Osteoblast (primary cell): ENCODE measurements at regions not wholly inside any gene's neighbourhood (a gene's known extent, or its start where the extent isn't known, plus 50 kb on each side); places are given as distances from the start of the nearest gene placed in this dataset.

ENCODE experiments used
- DNase-seq: peaks from one replicate; pipeline ENCODE4 v3.0.0; 2011; ENCODE audit warnings: low spot score, mixed read lengths; ENCODE audit not compliant: insufficient read length; ENCODE audit errors: missing footprints
- H2AFZ ChIP-seq: 2 replicates; pipeline ENCODE4 v1.6.0; 2011; ENCODE audit warnings: mild to moderate bottlenecking, low read length
- H3K27ac ChIP-seq: 2 replicates; pipeline ENCODE4 v1.5.1; 2011; ENCODE audit warnings: mild to moderate bottlenecking, low read depth, low read length, moderate library complexity
- H3K27me3 ChIP-seq: 2 replicates; pipeline ENCODE4 v1.6.0; 2012; ENCODE audit warnings: mild to moderate bottlenecking, control low read depth, inconsistent platforms, low read length, moderate library complexity; ENCODE audit not compliant: insufficient read depth
- H3K36me3 ChIP-seq: 2 replicates; pipeline ENCODE4 v1.5.1; 2011; ENCODE audit warnings: mild to moderate bottlenecking, low read length, control low read depth, moderate library complexity; ENCODE audit not compliant: insufficient read depth
- H3K4me1 ChIP-seq: 2 replicates; pipeline ENCODE4 v1.5.1; 2011; ENCODE audit warnings: mild to moderate bottlenecking, low read length, control low read depth, moderate library complexity; ENCODE audit not compliant: insufficient read depth
- H3K4me2 ChIP-seq: 2 replicates; pipeline ENCODE4 v1.6.0; 2011; ENCODE audit warnings: mild to moderate bottlenecking, low read length; ENCODE audit not compliant: insufficient read depth
- H3K4me3 ChIP-seq: fragments of 200-600 bp; sonication (generic); 3 replicates; pipeline ENCODE4 v1.5.1; 2012; ENCODE audit warnings: mild to moderate bottlenecking, low read length, inconsistent platforms; ENCODE audit not compliant: insufficient read depth
- H3K79me2 ChIP-seq: 2 replicates; pipeline ENCODE4 v1.6.0; 2012; ENCODE audit warnings: mild to moderate bottlenecking, low read length, control low read depth, inconsistent platforms; ENCODE audit not compliant: insufficient read depth
- H3K9me3 ChIP-seq: 2 replicates; pipeline ENCODE4 v1.5.1; 2011; ENCODE audit warnings: low read depth, low read length, control low read depth
- H4K20me1 ChIP-seq: 2 replicates; pipeline ENCODE4 v1.6.0; 2012; ENCODE audit warnings: mild to moderate bottlenecking, low read length, control low read depth; ENCODE audit not compliant: insufficient read depth
- CTCF ChIP-seq: IDR thresholded peaks from 2 replicates; pipeline ENCODE4 v1.5.1; 2011; ENCODE audit warnings: mild to moderate bottlenecking, low read depth, low read length, moderate library complexity; ENCODE audit errors: extremely low read depth

- DNase-seq: no peak
- TF ChIP-seq CTCF: no peak
- no peaks in the 10 kb centered on the region for H3K27me3 ChIP-seq
- no peaks in the 10 kb centered on the region for H3K4me1 ChIP-seq
- H3K4me2 ChIP-seq: no peak overlapping the region
- H3K36me3 ChIP-seq: no peaks in the 10 kb centered on the region
- H4K20me1 ChIP-seq: no peaks in the 10 kb centered on the region
- no peak overlapping the region for H3K27ac ChIP-seq
- H3K79me2 ChIP-seq: no peaks in the 10 kb centered on the region
- no peak overlapping the region for H2AFZ ChIP-seq
- H3K4me3 ChIP-seq: no peak overlapping the region
- no peaks in the 10 kb centered on the region for H3K9me3 ChIP-seq
These were observed 1141.4 kb upstream of the EYS start for GRCh38 chr6:66848244-66848953.

GRCh38 chr6:66838764-66839163, 1131.7 kb upstream of the EYS start:
- no peaks in the 10 kb centered on the region for H3K79me2 ChIP-seq
- TF ChIP-seq CTCF: no peak
- no peak overlapping the region for H3K27ac ChIP-seq
- no peak overlapping the region for H3K4me2 ChIP-seq
- no peaks in the 10 kb centered on the region for H3K36me3 ChIP-seq
- H3K4me3 ChIP-seq: no peak overlapping the region
- no peaks in the 10 kb centered on the region for H3K9me3 ChIP-seq
- no peaks in the 10 kb centered on the region for H3K4me1 ChIP-seq
- no peak overlapping the region for H2AFZ ChIP-seq
- no peaks in the 10 kb centered on the region for H4K20me1 ChIP-seq
- no peaks in the 10 kb centered on the region for H3K27me3 ChIP-seq
- DNase-seq: no peak

- DNase-seq: no peak
- TF ChIP-seq CTCF: no peak
- Histone ChIP-seq H2AFZ (no peak overlapping the region), H3K4me1 (no peaks in the 10 kb centered on the region), H3K4me2 (no peak overlapping the region), H3K9me3 (no peaks in the 10 kb centered on the region), H3K4me3 (no peak overlapping the region), H3K27me3 (no peaks in the 10 kb centered on the region), H3K79me2 (no peaks in the 10 kb centered on the region), H3K36me3 (no peaks in the 10 kb centered on the region), H3K27ac (no peak overlapping the region), H4K20me1 (no peaks in the 10 kb centered on the region)
These were observed 1118.5 kb upstream of the EYS start for GRCh38 chr6:66825539-66825938.

DNA sequence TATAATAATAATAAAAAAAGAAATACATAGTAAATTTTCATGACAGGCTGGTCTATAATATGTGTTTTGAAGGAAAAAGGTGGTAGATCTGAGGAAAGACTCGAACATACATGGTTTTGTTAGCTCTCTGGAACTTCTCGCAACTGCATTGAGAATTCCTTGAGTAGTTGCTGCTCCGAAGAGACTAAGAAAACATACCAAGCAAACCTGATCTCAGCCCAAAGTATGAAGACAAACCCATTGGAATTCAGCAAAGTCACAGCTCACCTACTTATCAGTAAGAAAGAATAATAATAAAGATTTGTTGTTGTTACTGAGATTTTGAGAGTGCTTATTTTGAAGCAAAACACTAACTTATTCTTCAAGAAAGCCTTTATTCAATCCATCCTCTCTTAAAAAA, 1107.1 kb upstream of the EYS start:
- H3K36me3 ChIP-seq: no peaks in the 10 kb centered on the region
- H3K27ac ChIP-seq: no peak overlapping the region
- H3K27me3 ChIP-seq: no peaks in the 10 kb centered on the region
- no peak overlapping the region for H2AFZ ChIP-seq
- no peak overlapping the region for H3K4me2 ChIP-seq
- H3K4me1 ChIP-seq: no peaks in the 10 kb centered on the region
- no peaks in the 10 kb centered on the region for H4K20me1 ChIP-seq
- no peak for DNase-seq
- no peak overlapping the region for H3K4me3 ChIP-seq
- no peaks in the 10 kb centered on the region for H3K79me2 ChIP-seq
- H3K9me3 ChIP-seq: no peaks in the 10 kb centered on the region
- TF ChIP-seq CTCF: no peak
